OCI-LY3 (cell line): ENCODE measurements at regions not wholly inside any gene's neighbourhood (a gene's known extent, or its start where the extent isn't known, plus 50 kb on each side); places are given as distances from the start of the nearest gene placed in this dataset.

Experiments
- CTCF ChIP-seq: fragments of 200-600, 300-600 bp; sonication (generic); IDR thresholded peaks from 2 replicates; pipeline ENCODE4 v1.5.1; 2014; ENCODE audit warnings: antibody characterized with exemption, low read length, low read depth
- EZH2phosphoT487 ChIP-seq: fragments of 200-600 bp; shearing (Covaris generic); IDR thresholded peaks from 2 replicates; pipeline ENCODE4 v1.6.1; 2018; ENCODE audit warnings: antibody characterized with exemption, mixed run types, low read depth

- peak; percentile 44 for TF ChIP-seq CTCF
- no peak for TF ChIP-seq EZH2phosphoT487
Measured at GRCh38 chr10:50937230-50937907, 51.9 kb upstream of the A1CF start.
